ENCODE measurements at regions not wholly inside any gene's neighbourhood (a gene's known extent, or its start where the extent isn't known, plus 50 kb on each side); places are given as distances from the start of the nearest gene placed in this dataset.

DNA sequence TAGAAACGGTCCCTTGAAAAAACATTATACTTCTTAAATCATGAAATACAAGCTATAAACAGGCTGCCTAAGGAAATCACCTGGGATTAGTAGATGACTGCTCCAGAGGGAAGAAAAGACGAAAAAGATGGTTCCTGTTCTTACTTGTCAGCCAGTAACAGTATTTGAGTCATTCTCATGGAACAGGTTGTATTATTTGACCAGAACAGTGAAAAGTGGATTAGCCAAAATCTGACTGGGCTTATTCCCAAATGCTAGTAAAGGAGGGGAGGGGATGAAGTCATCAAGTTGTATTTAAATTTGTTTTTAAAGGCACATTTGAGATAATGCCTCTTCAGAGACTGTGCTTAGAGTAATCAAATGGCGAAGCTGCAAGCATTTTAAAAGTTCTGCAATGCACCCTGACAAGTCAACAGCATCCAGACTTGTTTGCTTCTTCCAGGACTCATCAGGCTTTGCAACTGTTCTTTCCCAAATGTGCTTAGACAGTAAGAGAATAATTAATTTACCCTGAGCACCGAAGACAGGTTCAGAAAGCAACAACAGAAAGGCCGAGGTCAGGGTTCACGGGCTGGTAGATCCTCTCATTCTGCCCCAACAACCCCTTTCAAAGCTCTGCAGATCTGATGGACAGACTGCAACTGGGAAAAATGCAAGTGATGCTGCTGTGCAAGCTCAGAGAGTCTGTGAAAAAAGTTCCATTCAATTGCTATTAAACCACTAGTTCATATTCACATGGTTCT lies 800.6 kb downstream of the KCTD16 start:
- no peak for DNase-seq
- Histone ChIP-seq H3K9me3 (replicated peaks in 1 of 3) (no peaks in the 10 kb centered on the region), H3K4me1 (replicated peaks in 1 of 2) (no peaks in the 10 kb centered on the region), H3K36me3 (replicated peaks in 1 of 2) (no peaks in the 10 kb centered on the region), H3K4me3 (no peak overlapping the region), H3K27ac (no peak overlapping the region), H3K27me3 (no peaks in the 10 kb centered on the region)
- TF ChIP-seq POLR2A (IDR thresholded peaks at IDR 0.05): no peak
- TF ChIP-seq, protein P1, sequence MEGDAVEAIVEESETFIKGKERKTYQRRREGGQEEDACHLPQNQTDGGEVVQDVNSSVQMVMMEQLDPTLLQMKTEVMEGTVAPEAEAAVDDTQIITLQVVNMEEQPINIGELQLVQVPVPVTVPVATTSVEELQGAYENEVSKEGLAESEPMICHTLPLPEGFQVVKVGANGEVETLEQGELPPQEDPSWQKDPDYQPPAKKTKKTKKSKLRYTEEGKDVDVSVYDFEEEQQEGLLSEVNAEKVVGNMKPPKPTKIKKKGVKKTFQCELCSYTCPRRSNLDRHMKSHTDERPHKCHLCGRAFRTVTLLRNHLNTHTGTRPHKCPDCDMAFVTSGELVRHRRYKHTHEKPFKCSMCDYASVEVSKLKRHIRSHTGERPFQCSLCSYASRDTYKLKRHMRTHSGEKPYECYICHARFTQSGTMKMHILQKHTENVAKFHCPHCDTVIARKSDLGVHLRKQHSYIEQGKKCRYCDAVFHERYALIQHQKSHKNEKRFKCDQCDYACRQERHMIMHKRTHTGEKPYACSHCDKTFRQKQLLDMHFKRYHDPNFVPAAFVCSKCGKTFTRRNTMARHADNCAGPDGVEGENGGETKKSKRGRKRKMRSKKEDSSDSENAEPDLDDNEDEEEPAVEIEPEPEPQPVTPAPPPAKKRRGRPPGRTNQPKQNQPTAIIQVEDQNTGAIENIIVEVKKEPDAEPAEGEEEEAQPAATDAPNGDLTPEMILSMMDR (IDR thresholded peaks at IDR 0.05): no peak
- 47 to 49% (median 48%) methylated on average over 6 of the region's 6 CpGs for WGBS, 4 donors
- intact Hi-C loops (cut with DNase I): no loop called here

DNA sequence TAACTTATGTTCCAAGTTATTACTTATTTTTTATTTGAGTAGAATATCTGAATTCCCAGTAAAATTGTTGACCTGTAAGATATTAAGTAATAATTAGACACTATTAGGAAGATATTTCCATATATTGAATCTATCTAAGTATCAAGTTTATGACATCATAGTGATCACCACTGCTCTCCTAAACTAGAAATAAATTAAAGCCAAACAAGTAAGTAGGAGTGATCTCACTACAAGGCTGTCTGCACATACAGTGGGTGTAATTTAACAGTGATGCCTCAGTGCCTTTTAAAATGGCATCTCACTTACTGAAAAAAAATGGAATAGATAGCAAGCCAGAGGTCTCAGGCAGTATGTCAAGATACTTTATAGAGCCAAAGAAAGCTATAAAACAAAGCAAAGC lies 789.6 kb downstream of the KCTD16 start:
- Histone ChIP-seq H3K36me3 (replicated peaks in 1 of 2) (no peaks in the 10 kb centered on the region), H3K27me3 (no peaks in the 10 kb centered on the region), H3K9me3 (replicated peaks in 1 of 3) (no peaks in the 10 kb centered on the region), H3K27ac (no peak overlapping the region), H3K4me3 (no peak overlapping the region), H3K4me1 (replicated peaks in 1 of 2) (no peaks in the 10 kb centered on the region)
- no peak for TF ChIP-seq POLR2A (IDR thresholded peaks at IDR 0.05)
- TF ChIP-seq, protein P1 (IDR thresholded peaks at IDR 0.05): no peak
- intact Hi-C loops (cut with DNase I): no loop called here
- DNase-seq: no peak

DNA sequence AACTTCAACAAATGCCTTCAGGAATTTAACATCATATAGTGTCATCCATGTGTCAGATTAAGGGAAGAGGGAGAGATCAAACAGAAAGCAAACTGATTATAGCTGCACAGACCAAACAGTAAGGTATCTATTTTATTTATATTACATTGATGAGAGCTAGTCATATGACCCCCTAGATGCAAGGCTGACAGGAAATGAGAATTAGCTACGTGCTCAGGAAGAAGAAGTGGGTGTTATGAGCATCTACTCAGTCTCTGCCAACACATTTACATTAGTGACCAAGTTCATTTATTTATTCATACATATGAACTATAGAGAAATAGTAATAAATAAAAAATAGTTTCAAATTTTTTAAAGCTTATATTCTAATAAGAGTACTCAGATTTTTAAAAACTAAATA lies 787.3 kb downstream of the KCTD16 start:
- WGBS, 4 donors: 26 to 47% (median 39%) methylated on average over 1 of the region's 1 CpG
- no peak overlapping the region for H3K4me3 ChIP-seq
- no peaks in the 10 kb centered on the region for H3K9me3 ChIP-seq (replicated peaks in 1 of 3)
- intact Hi-C loops (cut with DNase I): no loop called here
- DNase-seq: no peak
- no peaks in the 10 kb centered on the region for H3K36me3 ChIP-seq (replicated peaks in 1 of 2)
- no peaks in the 10 kb centered on the region for H3K4me1 ChIP-seq (replicated peaks in 1 of 2)
- no peak overlapping the region for H3K27ac ChIP-seq
- TF ChIP-seq POLR2A (IDR thresholded peaks at IDR 0.05): no peak
- TF ChIP-seq, protein P1 (IDR thresholded peaks at IDR 0.05): no peak
- H3K27me3 ChIP-seq: no peaks in the 10 kb centered on the region

DNA sequence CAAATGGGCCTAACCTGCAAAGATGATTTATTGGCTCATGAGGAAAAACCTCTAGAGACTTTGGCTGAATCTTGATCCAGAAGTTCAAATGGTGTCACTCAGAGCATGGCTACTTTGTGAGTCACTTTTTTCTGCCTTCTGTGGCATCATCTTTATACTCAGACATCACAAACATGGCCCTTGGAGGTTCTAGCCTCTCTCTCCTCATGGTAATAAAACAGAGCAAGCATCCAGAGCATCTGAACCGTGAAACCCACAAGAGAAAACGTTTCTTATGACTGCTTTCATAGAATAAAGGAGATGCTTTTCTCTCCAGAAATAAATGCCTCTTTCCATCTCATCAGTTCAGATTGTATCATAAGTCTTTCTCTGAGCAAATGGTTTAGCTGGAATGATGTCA lies 780.3 kb downstream of the KCTD16 start:
- intact Hi-C loops (cut with DNase I): no loop called here
- Histone ChIP-seq H3K36me3 (replicated peaks in 1 of 2) (no peaks in the 10 kb centered on the region), H3K9me3 (replicated peaks in 1 of 3) (no peaks in the 10 kb centered on the region), H3K27ac (no peak overlapping the region), H3K4me3 (no peak overlapping the region), H3K4me1 (replicated peaks in 1 of 2) (no peaks in the 10 kb centered on the region), H3K27me3 (no peaks in the 10 kb centered on the region)
- TF ChIP-seq, protein P1 (IDR thresholded peaks at IDR 0.05): no peak
- TF ChIP-seq POLR2A (IDR thresholded peaks at IDR 0.05): no peak
- no peak for DNase-seq
- 42 to 58% (median 46%) methylated on average over 2 of the region's 2 CpGs for WGBS, 4 donors
